ENCODE measurements at regions not wholly inside any gene's neighbourhood (a gene's known extent, or its start where the extent isn't known, plus 50 kb on each side); places are given as distances from the start of the nearest gene placed in this dataset.

GRCh38 chr1:113216664-113217063 lies 143.7 kb downstream of the LRIG2 start:
- no peaks in the 10 kb centered on the region for H3K79me2 ChIP-seq (ENCODE audit: insufficient read depth, low read length)
- DNase-seq (ENCODE audit: low read depth) (no peak), FAIRE-seq (no peak)
- H3K4me3 Mint-ChIP-seq (ENCODE audit: unreplicated experiment) = no peak overlapping the region
- no peak overlapping the region for H2AFZ ChIP-seq (ENCODE audit: low read depth, low read length)
- no peak for TF ChIP-seq EZH2 (IDR thresholded peaks at IDR 0.05; ENCODE audit: insufficient read depth, low read length)
- no peak for TF ChIP-seq CTCF (IDR thresholded peaks at IDR 0.05; ENCODE audit: insufficient read depth, low read depth, low read length)
- H3K4me1 Mint-ChIP-seq (ENCODE audit: low read depth, unreplicated experiment) = peaks cover 5% of the 10 kb centered on the region
- peaks cover 3% of the 10 kb centered on the region for H3K27me3 Mint-ChIP-seq (ENCODE audit: low read depth, unreplicated experiment)
- no peak overlapping the region for H3K27ac Mint-ChIP-seq (ENCODE audit: unreplicated experiment)
- H3K4me3 ChIP-seq (ENCODE audit: insufficient read depth, low read depth, low read length) = no peak overlapping the region
- H3K9me3 Mint-ChIP-seq (ENCODE audit: unreplicated experiment) = peaks cover 16% of the 10 kb centered on the region
- no peak overlapping the region for H3K9ac ChIP-seq (ENCODE audit: low read length)
- no peaks in the 10 kb centered on the region for H3K4me1 ChIP-seq (ENCODE audit: insufficient read depth, low read length)
- no peaks in the 10 kb centered on the region for H4K20me1 ChIP-seq (ENCODE audit: insufficient read depth, low read length)
- no peak overlapping the region for H3K4me2 ChIP-seq (ENCODE audit: low read length)
- H3K36me3 ChIP-seq (ENCODE audit: insufficient read depth, low read length) = no peaks in the 10 kb centered on the region
- H3K27me3 ChIP-seq (ENCODE audit: insufficient read depth, low read length) = peaks cover 2% of the 10 kb centered on the region
- H3K9me3 ChIP-seq (ENCODE audit: insufficient read depth, low read depth, low read length) = no peaks in the 10 kb centered on the region
- H3K27ac ChIP-seq (ENCODE audit: low read depth, low read length) = no peak overlapping the region
- peaks cover 1% of the 10 kb centered on the region for H3K36me3 Mint-ChIP-seq (ENCODE audit: low read depth, unreplicated experiment)

- no peak overlapping the region for H3K4me3 Mint-ChIP-seq (ENCODE audit: unreplicated experiment)
- H3K9me3 ChIP-seq (ENCODE audit: insufficient read depth, low read depth, low read length) = no peaks in the 10 kb centered on the region
- H3K4me2 ChIP-seq (ENCODE audit: low read length) = no peak overlapping the region
- H3K4me3 ChIP-seq (ENCODE audit: insufficient read depth, low read depth, low read length) = no peak overlapping the region
- H4K20me1 ChIP-seq (ENCODE audit: insufficient read depth, low read length) = no peaks in the 10 kb centered on the region
- no peak for TF ChIP-seq CTCF (IDR thresholded peaks at IDR 0.05; ENCODE audit: insufficient read depth, low read depth, low read length)
- no peak for TF ChIP-seq EZH2 (IDR thresholded peaks at IDR 0.05; ENCODE audit: insufficient read depth, low read length)
- H3K27ac Mint-ChIP-seq (ENCODE audit: unreplicated experiment) = peak overlapping the region; percentile 36
- peaks cover 5% of the 10 kb centered on the region for H3K4me1 Mint-ChIP-seq (ENCODE audit: low read depth, unreplicated experiment)
- H2AFZ ChIP-seq (ENCODE audit: low read depth, low read length) = no peak overlapping the region
- peaks cover 2% of the 10 kb centered on the region for H3K27me3 ChIP-seq (ENCODE audit: insufficient read depth, low read length)
- H3K9ac ChIP-seq (ENCODE audit: low read length) = no peak overlapping the region
- DNase-seq (ENCODE audit: low read depth) (no peak), FAIRE-seq (no peak)
- H3K4me1 ChIP-seq (ENCODE audit: insufficient read depth, low read length) = no peaks in the 10 kb centered on the region
- H3K9me3 Mint-ChIP-seq (ENCODE audit: unreplicated experiment) = peaks cover 16% of the 10 kb centered on the region
- no peaks in the 10 kb centered on the region for H3K79me2 ChIP-seq (ENCODE audit: insufficient read depth, low read length)
- peaks cover 3% of the 10 kb centered on the region for H3K27me3 Mint-ChIP-seq (ENCODE audit: low read depth, unreplicated experiment)
- no peaks in the 10 kb centered on the region for H3K36me3 ChIP-seq (ENCODE audit: insufficient read depth, low read length)
- no peak overlapping the region for H3K27ac ChIP-seq (ENCODE audit: low read depth, low read length)
- H3K36me3 Mint-ChIP-seq (ENCODE audit: low read depth, unreplicated experiment) = peaks cover 1% of the 10 kb centered on the region
These were observed 144.6 kb downstream of the LRIG2 start for GRCh38 chr1:113217447-113218208.

GRCh38 chr1:113219377-113219776 lies 146.4 kb downstream of the LRIG2 start:
- Histone ChIP-seq H3K9ac (ENCODE audit: low read length) (no peak overlapping the region), H3K4me3 (ENCODE audit: insufficient read depth, low read depth, low read length) (no peak overlapping the region), H3K27me3 (ENCODE audit: insufficient read depth, low read length) (peaks cover 2% of the 10 kb centered on the region), H3K4me2 (ENCODE audit: low read length) (no peak overlapping the region), H3K79me2 (ENCODE audit: insufficient read depth, low read length) (no peaks in the 10 kb centered on the region), H3K36me3 (ENCODE audit: insufficient read depth, low read length) (no peaks in the 10 kb centered on the region), H3K4me1 (ENCODE audit: insufficient read depth, low read length) (no peaks in the 10 kb centered on the region), H4K20me1 (ENCODE audit: insufficient read depth, low read length) (no peaks in the 10 kb centered on the region), H3K27ac (ENCODE audit: low read depth, low read length) (no peak overlapping the region), H3K9me3 (ENCODE audit: insufficient read depth, low read depth, low read length) (no peaks in the 10 kb centered on the region), H2AFZ (ENCODE audit: low read depth, low read length) (no peak overlapping the region)
- Mint-ChIP-seq H3K27ac (ENCODE audit: unreplicated experiment) (no peak overlapping the region), H3K9me3 (ENCODE audit: unreplicated experiment) (peaks cover 9% of the 10 kb centered on the region), H3K27me3 (ENCODE audit: low read depth, unreplicated experiment) (peaks cover 3% of the 10 kb centered on the region), H3K4me3 (ENCODE audit: unreplicated experiment) (no peak overlapping the region), H3K36me3 (ENCODE audit: low read depth, unreplicated experiment) (no peaks in the 10 kb centered on the region), H3K4me1 (ENCODE audit: low read depth, unreplicated experiment) (peaks cover 5% of the 10 kb centered on the region)
- FAIRE-seq = no peak
- no peak for DNase-seq (ENCODE audit: low read depth)
- TF ChIP-seq CTCF (IDR thresholded peaks at IDR 0.05; ENCODE audit: insufficient read depth, low read depth, low read length) = no peak
